HUDEP-2 (cell line): ENCODE measurements at regions not wholly inside any gene's neighbourhood (a gene's known extent, or its start where the extent isn't known, plus 50 kb on each side); places are given as distances from the start of the nearest gene placed in this dataset.

Experiments
- DNase-seq, 76 experiments: peaks; one replicate each; lab custom pipeline; 2025; ENCODE audit not compliant: unreplicated experiment in 76 of 76; lab: John Stamatoyannopoulos, UW

GRCh38 chr10:3494838-3495230 lies 290.2 kb downstream of the KLF6 start:
- DNase-seq = no peak

GRCh38 chr10:3494131-3494837 lies 290.7 kb downstream of the KLF6 start:
- DNase-seq = no peak

- no peak for DNase-seq
Observed at GRCh38 chr10:3493621-3494020, 291.4 kb downstream of the KLF6 start.

GRCh38 chr10:3491571-3491970 lies 293.4 kb downstream of the KLF6 start:
- DNase-seq = no peak

- no peak for DNase-seq
Observed at GRCh38 chr10:3487228-3487627, 297.8 kb downstream of the KLF6 start.

GRCh38 chr10:3486346-3487065 lies 298.5 kb downstream of the KLF6 start:
- DNase-seq = no peak

GRCh38 chr10:3485057-3485686 lies 299.8 kb downstream of the KLF6 start:
- no peak for DNase-seq

- DNase-seq = no peak
Observed at GRCh38 chr10:3484306-3485056, 300.5 kb downstream of the KLF6 start.

GRCh38 chr10:3482200-3482993 lies 302.6 kb downstream of the KLF6 start:
- DNase-seq = no peak

GRCh38 chr10:3481496-3481895 lies 303.5 kb downstream of the KLF6 start:
- no peak for DNase-seq

GRCh38 chr10:3480990-3481315 lies 304.1 kb downstream of the KLF6 start:
- no peak for DNase-seq

- no peak for DNase-seq
Observed at GRCh38 chr10:3480281-3480989, 304.6 kb downstream of the KLF6 start.

- no peak for DNase-seq
Observed at GRCh38 chr10:3478632-3479240, 306.2 kb upstream of the PITRM1 start.

- DNase-seq = no peak
Observed at GRCh38 chr10:3478153-3478552, 305.6 kb upstream of the PITRM1 start.

- no peak for DNase-seq
Observed at GRCh38 chr10:3477683-3478082, 305.1 kb upstream of the PITRM1 start.

- DNase-seq = no peak
Observed at GRCh38 chr10:3476640-3477448, 304.3 kb upstream of the PITRM1 start.

- no peak for DNase-seq
Observed at GRCh38 chr10:3476186-3476585, 303.6 kb upstream of the PITRM1 start.

GRCh38 chr10:3475367-3475766 lies 302.8 kb upstream of the PITRM1 start:
- DNase-seq = no peak

- DNase-seq = no peak
Observed at GRCh38 chr10:3474266-3474665, 301.7 kb upstream of the PITRM1 start.
